A549 (cell line): ENCODE measurements at regions not wholly inside any gene's neighbourhood (a gene's known extent, or its start where the extent isn't known, plus 50 kb on each side); places are given as distances from the start of the nearest gene placed in this dataset.

Experiments used
- ATAC-seq, 2 experiments: fragments of 200-7000 bp in 1 of 2; fragments of >200 bp in 1 of 2; cut with Nextera tagmentation in 1 of 2; cut with Tn5 transposase in 1 of 2; 3 replicates each; pipeline versions ENCODE4 v1.8.0 to v1.9.1; 2018 to 2020; ENCODE audit warnings: mild to moderate bottlenecking in 1 of 2, moderate library complexity in 1 of 2
- CTCF ChIA-PET: fragments of 300-600 bp; sonication (Branson Sonifier 250); formaldehyde crosslinking; extraction: SDS; loops from one replicate; lab custom pipeline; 2021; ENCODE audit warnings: antibody characterized with exemption, inconsistent platforms; lab: Yijun Ruan, JAX
- POLR2A ChIA-PET: fragments of 350-600 bp; formaldehyde crosslinking; extraction: SDS; loops from one replicate; lab custom pipeline; 2021; ENCODE audit warnings: antibody characterized with exemption, inconsistent platforms; lab: Yijun Ruan, JAX
- DNase-seq, 2 experiments: peaks; one replicate each; pipeline versions ENCODE4 v3.0.0 to v3.0.0-alpha.2; 2011 to 2016; ENCODE audit warnings: low read depth in 1 of 2, low spot score in 1 of 2
- FAIRE-seq: peaks from 2 replicates; lab custom pipeline; 2011; peaks lifted over from hg19 to GRCh38; lab: Jason Lieb, UNC
- H3K27ac ChIP-seq, 2 experiments: fragments of >200 bp; sonication (Bioruptor Twin); formaldehyde crosslinking; 3 replicates each; pipeline ENCODE4 v1.5.1; 2016 to 2017
- H3K4me1 ChIP-seq: fragments of >200 bp; sonication (Bioruptor Twin); formaldehyde crosslinking; 3 replicates; pipeline ENCODE4 v1.6.1; 2016
- H3K4me2 ChIP-seq: fragments of >200 bp; sonication (Bioruptor Twin); formaldehyde crosslinking; 3 replicates; pipeline ENCODE4 v1.6.1; 2016
- H3K4me3 ChIP-seq: fragments of >200 bp; sonication (Bioruptor Twin); formaldehyde crosslinking; 3 replicates; pipeline ENCODE4 v1.5.1; 2016
- H3K9me3 ChIP-seq: fragments of >200 bp; sonication (Bioruptor Twin); formaldehyde crosslinking; 3 replicates; pipeline ENCODE4 v1.6.1; 2016
- CHD2 ChIP-seq: fragments of 150-350 bp; IDR thresholded peaks from 2 replicates; pipeline ENCODE4 v1.6.1; 2014; ENCODE audit warnings: low read length; ENCODE audit not compliant: partially characterized antibody
- CTCF ChIP-seq: fragments of >200 bp; sonication (Bioruptor Twin); formaldehyde crosslinking; IDR thresholded peaks from 3 replicates; pipeline ENCODE4 v1.5.1; 2016
- EHMT2 ChIP-seq: fragments of 200-600 bp; sonication (generic); IDR thresholded peaks from 2 replicates; pipeline ENCODE4 v1.6.1; 2016; ENCODE audit warnings: antibody characterized with exemption, low read depth, mild to moderate bottlenecking, moderate library complexity
- FOSB ChIP-seq: fragments of 250-450 bp; sonication (Bioruptor Pico); IDR thresholded peaks from 2 replicates; pipeline ENCODE4 v1.5.0; 2020; ENCODE audit warnings: mild to moderate bottlenecking, moderate library complexity
- FOSL2 ChIP-seq, 2 experiments: fragments of 450-650 bp in 1 of 2; fragments of >200 bp in 1 of 2; sonication (Bioruptor Twin) in 1 of 2; formaldehyde crosslinking; IDR thresholded peaks; 2 replicates each; pipeline versions ENCODE4 v1.5.0 to v1.6.1; 2016 to 2020; ENCODE audit warnings: mild to moderate bottlenecking in 1 of 2, moderate library complexity in 1 of 2
- FOXS1 ChIP-seq: fragments of 250-450 bp; sonication (Bioruptor Pico); IDR thresholded peaks from 2 replicates; pipeline ENCODE4 v1.5.0; 2020; ENCODE audit warnings: mild to moderate bottlenecking, moderate library complexity
- GATA3 ChIP-seq: IDR thresholded peaks from 2 replicates; pipeline ENCODE4 v1.6.1; 2012; ENCODE audit warnings: borderline replicate concordance
- HES2 ChIP-seq: fragments of >200 bp; sonication (Bioruptor Twin); formaldehyde crosslinking; IDR thresholded peaks from 2 replicates; pipeline ENCODE4 v1.6.1; 2016
- HEYL ChIP-seq: fragments of 250-450 bp; sonication (Bioruptor Pico); IDR thresholded peaks from 2 replicates; pipeline ENCODE4 v1.8.0; 2021; ENCODE audit warnings: mild to moderate bottlenecking, moderate library complexity
- HOXB13 ChIP-seq: fragments of 250-450 bp; sonication (Bioruptor Pico); IDR thresholded peaks from 2 replicates; pipeline ENCODE4 v1.5.0; 2020; ENCODE audit warnings: low read depth, mild to moderate bottlenecking, moderate library complexity
- HOXB5 ChIP-seq: fragments of 250-450 bp; sonication (Bioruptor Pico); IDR thresholded peaks from 2 replicates; pipeline ENCODE4 v1.5.0; 2020; ENCODE audit warnings: mild to moderate bottlenecking, moderate library complexity
- KDM5A ChIP-seq: fragments of 200-600 bp; sonication (generic); IDR thresholded peaks from 2 replicates; pipeline ENCODE4 v1.6.1; 2016; ENCODE audit warnings: antibody characterized with exemption, mild to moderate bottlenecking
- MYC ChIP-seq: IDR thresholded peaks from 2 replicates; pipeline ENCODE4 v1.6.1; 2012; ENCODE audit warnings: mild to moderate bottlenecking, inconsistent platforms, low read length, improper control_type of control experiment, borderline replicate concordance
- NPAS2 ChIP-seq: fragments of 250-450 bp; sonication (Bioruptor Pico); IDR thresholded peaks from 2 replicates; pipeline ENCODE4 v1.8.0; 2022; ENCODE audit warnings: mild to moderate bottlenecking, moderate library complexity, borderline replicate concordance
- NR3C1 ChIP-seq: fragments of >200 bp; sonication (Bioruptor Twin); formaldehyde crosslinking; IDR thresholded peaks from 3 replicates; pipeline ENCODE4 v1.6.1; 2017
- PHF8 ChIP-seq: fragments of 200-600 bp; sonication (generic); IDR thresholded peaks from 2 replicates; pipeline ENCODE4 v1.6.1; 2016; ENCODE audit warnings: low read depth, mild to moderate bottlenecking, antibody characterized with exemption, moderate library complexity, borderline replicate concordance
- POLR2AphosphoS2 ChIP-seq: conservative IDR thresholded peaks from 2 replicates; pipeline ENCODE4 v1.6.1; 2012; ENCODE audit warnings: low read length, improper control_type of control experiment, inconsistent platforms
- RAD21 ChIP-seq, 2 experiments: fragments of >200 bp in 1 of 2; sonication (Bioruptor Twin) in 1 of 2; formaldehyde crosslinking in 1 of 2; IDR thresholded peaks in 1 of 2; conservative IDR thresholded peaks in 1 of 2; 2 replicates in 1 of 2; 3 replicates in 1 of 2; pipeline ENCODE4 v1.6.1; 2012 to 2018; ENCODE audit warnings: inconsistent platforms in 1 of 2
- RARB ChIP-seq: fragments of 250-450 bp; sonication (Bioruptor Pico); IDR thresholded peaks from 2 replicates; pipeline ENCODE4 v1.8.0; 2021; ENCODE audit warnings: mild to moderate bottlenecking, moderate library complexity
- RNF2 ChIP-seq: fragments of 200-600 bp; sonication (generic); IDR thresholded peaks from 2 replicates; pipeline ENCODE4 v1.6.1; 2016; ENCODE audit warnings: low read depth, mild to moderate bottlenecking, antibody characterized with exemption, moderate library complexity, borderline replicate concordance
- SREBF2 ChIP-seq: fragments of 450-650 bp; IDR thresholded peaks from 2 replicates; pipeline ENCODE4 v1.6.1; 2014; ENCODE audit warnings: mild to moderate bottlenecking, moderate library complexity
- ZC3H11A ChIP-seq: fragments of 450-650 bp; IDR thresholded peaks from 2 replicates; pipeline ENCODE4 v1.6.1; 2014; ENCODE audit warnings: antibody characterized with exemption, mild to moderate bottlenecking
- ZNF302 ChIP-seq: fragments of 250-450 bp; sonication (Bioruptor Pico); IDR thresholded peaks from 2 replicates; pipeline ENCODE4 v1.9.0; 2021; ENCODE audit warnings: inconsistent platforms, mild to moderate bottlenecking, moderate library complexity
- ZSCAN20 ChIP-seq: fragments of 250-450 bp; sonication (Bioruptor Pico); IDR thresholded peaks from 2 replicates; pipeline ENCODE4 v1.8.0; 2022; ENCODE audit warnings: mild to moderate bottlenecking, moderate library complexity
- WGBS: methylation state at CpG from one replicate; pipeline ENCODE4 v1.1.6; 2017; ENCODE audit errors: missing lambda C conversion rate; 5-methylcytosine and 5-hydroxymethylcytosine counted together
- TF ChIP-seq, protein P1 (sequence below): fragments of 200-600 bp; sonication (generic); IDR thresholded peaks from 2 replicates; pipeline ENCODE4 v1.6.1; 2016; ENCODE audit warnings: antibody characterized with exemption, mild to moderate bottlenecking, moderate library complexity
- TF ChIP-seq, protein P2 (sequence below): fragments of 450-650 bp; IDR thresholded peaks from 2 replicates; pipeline ENCODE4 v1.6.1; 2014; ENCODE audit warnings: antibody characterized with exemption

GRCh38 chr16:9351841-9352434 is 260.5 kb downstream of the HAPSTR1 start:
- Histone ChIP-seq H3K4me1 (no peaks in the 10 kb centered on the region), H3K9me3 (0 out of 3 replicates have a peak, but pooled peaks cover 3% of the 10 kb centered on the region), H3K4me2 (no peak overlapping the region), H3K27ac (no peak overlapping the region), H3K4me3 (no peak overlapping the region)
- whole genome bisulfite sequencing = 0% methylated on average over 1 of the region's 1 CpG
- no peak; a peak in 1 of 6 replicates for ATAC-seq
- CTCF ChIA-PET = interaction anchor here (1.6 kb wide), 1 partner anchor 18 kb away, joined by 3 read pairs; no protein-coding TSS in a partner anchor
- TF ChIP-seq, protein P1, sequence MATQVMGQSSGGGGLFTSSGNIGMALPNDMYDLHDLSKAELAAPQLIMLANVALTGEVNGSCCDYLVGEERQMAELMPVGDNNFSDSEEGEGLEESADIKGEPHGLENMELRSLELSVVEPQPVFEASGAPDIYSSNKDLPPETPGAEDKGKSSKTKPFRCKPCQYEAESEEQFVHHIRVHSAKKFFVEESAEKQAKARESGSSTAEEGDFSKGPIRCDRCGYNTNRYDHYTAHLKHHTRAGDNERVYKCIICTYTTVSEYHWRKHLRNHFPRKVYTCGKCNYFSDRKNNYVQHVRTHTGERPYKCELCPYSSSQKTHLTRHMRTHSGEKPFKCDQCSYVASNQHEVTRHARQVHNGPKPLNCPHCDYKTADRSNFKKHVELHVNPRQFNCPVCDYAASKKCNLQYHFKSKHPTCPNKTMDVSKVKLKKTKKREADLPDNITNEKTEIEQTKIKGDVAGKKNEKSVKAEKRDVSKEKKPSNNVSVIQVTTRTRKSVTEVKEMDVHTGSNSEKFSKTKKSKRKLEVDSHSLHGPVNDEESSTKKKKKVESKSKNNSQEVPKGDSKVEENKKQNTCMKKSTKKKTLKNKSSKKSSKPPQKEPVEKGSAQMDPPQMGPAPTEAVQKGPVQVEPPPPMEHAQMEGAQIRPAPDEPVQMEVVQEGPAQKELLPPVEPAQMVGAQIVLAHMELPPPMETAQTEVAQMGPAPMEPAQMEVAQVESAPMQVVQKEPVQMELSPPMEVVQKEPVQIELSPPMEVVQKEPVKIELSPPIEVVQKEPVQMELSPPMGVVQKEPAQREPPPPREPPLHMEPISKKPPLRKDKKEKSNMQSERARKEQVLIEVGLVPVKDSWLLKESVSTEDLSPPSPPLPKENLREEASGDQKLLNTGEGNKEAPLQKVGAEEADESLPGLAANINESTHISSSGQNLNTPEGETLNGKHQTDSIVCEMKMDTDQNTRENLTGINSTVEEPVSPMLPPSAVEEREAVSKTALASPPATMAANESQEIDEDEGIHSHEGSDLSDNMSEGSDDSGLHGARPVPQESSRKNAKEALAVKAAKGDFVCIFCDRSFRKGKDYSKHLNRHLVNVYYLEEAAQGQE = no peak
- TF ChIP-seq PHF8 = no peak
- POLR2A ChIA-PET = no interaction called here
- FAIRE-seq = no peak
- DNase-seq = no peak

- FAIRE-seq (no peak), DNase-seq (no peak), ATAC-seq (no peak)
- Histone ChIP-seq H3K4me2 (no peak overlapping the region), H3K4me1 (no peaks in the 10 kb centered on the region), H3K4me3 (no peak overlapping the region), H3K27ac (no peak overlapping the region), H3K9me3 (no peaks in the 10 kb centered on the region)
- no peak for TF ChIP-seq RAD21 (conservative IDR thresholded peaks at IDR 0.05 in 1 of 2, IDR thresholded peaks at IDR 0.05 in 1 of 2)
- no peak for TF ChIP-seq HES2
- no peak for TF ChIP-seq CHD2
- no peak for TF ChIP-seq FOXS1 (CRISPR knock-in tag)
- TF ChIP-seq HEYL = no peak
- no peak for TF ChIP-seq RARB
- no peak for TF ChIP-seq ZC3H11A
- TF ChIP-seq NPAS2 = no peak
- no peak for TF ChIP-seq MYC
- no peak for TF ChIP-seq POLR2AphosphoS2
- TF ChIP-seq EHMT2 = no peak
- no peak for TF ChIP-seq NR3C1
- TF ChIP-seq ZNF302 (CRISPR knock-in tag) = no peak
- TF ChIP-seq SREBF2 = no peak
- TF ChIP-seq FOSL2 (IDR thresholded peaks at IDR 0.05) = no peak
- no peak for TF ChIP-seq FOSL2 (CRISPR knock-in tag; IDR thresholded peaks at IDR 0.05)
- no peak for TF ChIP-seq ZSCAN20 (CRISPR knock-in tag)
- 32% methylated on average over 2 of the region's 2 CpGs for WGBS
- POLR2A ChIA-PET = no interaction called here
- CTCF ChIA-PET = no interaction called here
These were observed 266.4 kb downstream of the HAPSTR1 start for GRCh38 chr16:9357829-9358228.

GRCh38 chr16:9360075-9360474 is 268.6 kb downstream of the HAPSTR1 start:
- ChIA-PET POLR2A (no interaction called here), CTCF (no interaction called here)
- 23% methylated on average over 7 of the region's 7 CpGs for WGBS
- DNase-seq (no peak), ATAC-seq (no peak), FAIRE-seq (no peak)
- no peaks in the 10 kb centered on the region for H3K4me1 ChIP-seq
- H3K9me3 ChIP-seq = no peaks in the 10 kb centered on the region
- no peak overlapping the region for H3K4me2 ChIP-seq
- no peak overlapping the region for H3K4me3 ChIP-seq
- no peak overlapping the region for H3K27ac ChIP-seq
- TF ChIP-seq, protein P2, sequence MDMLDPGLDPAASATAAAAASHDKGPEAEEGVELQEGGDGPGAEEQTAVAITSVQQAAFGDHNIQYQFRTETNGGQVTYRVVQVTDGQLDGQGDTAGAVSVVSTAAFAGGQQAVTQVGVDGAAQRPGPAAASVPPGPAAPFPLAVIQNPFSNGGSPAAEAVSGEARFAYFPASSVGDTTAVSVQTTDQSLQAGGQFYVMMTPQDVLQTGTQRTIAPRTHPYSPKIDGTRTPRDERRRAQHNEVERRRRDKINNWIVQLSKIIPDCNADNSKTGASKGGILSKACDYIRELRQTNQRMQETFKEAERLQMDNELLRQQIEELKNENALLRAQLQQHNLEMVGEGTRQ = no peak
- TF ChIP-seq HOXB5 (CRISPR knock-in tag) = no peak
- TF ChIP-seq HEYL = no peak
- TF ChIP-seq GATA3 = no peak
- no peak for TF ChIP-seq NR3C1
- no peak for TF ChIP-seq HOXB13 (CRISPR knock-in tag)
- TF ChIP-seq FOSB (CRISPR knock-in tag) = no peak
- TF ChIP-seq HES2 = no peak
- TF ChIP-seq RNF2 = no peak
- TF ChIP-seq KDM5A = no peak
- TF ChIP-seq CTCF = no peak
